NCI-H526 (cell line): ENCODE measurements at regions not wholly inside any gene's neighbourhood (a gene's known extent, or its start where the extent isn't known, plus 50 kb on each side); places are given as distances from the start of the nearest gene placed in this dataset.
"Not testable (repeated sequence)": the region's sequence is repeated elsewhere in the genome, so short reads cannot be mapped to it uniquely, and the experiment has no call there.

Experiments
- DNase-seq, 2 experiments: peaks; one replicate each; lab custom pipeline; 2025; lab: John Stamatoyannopoulos, UW

DNA sequence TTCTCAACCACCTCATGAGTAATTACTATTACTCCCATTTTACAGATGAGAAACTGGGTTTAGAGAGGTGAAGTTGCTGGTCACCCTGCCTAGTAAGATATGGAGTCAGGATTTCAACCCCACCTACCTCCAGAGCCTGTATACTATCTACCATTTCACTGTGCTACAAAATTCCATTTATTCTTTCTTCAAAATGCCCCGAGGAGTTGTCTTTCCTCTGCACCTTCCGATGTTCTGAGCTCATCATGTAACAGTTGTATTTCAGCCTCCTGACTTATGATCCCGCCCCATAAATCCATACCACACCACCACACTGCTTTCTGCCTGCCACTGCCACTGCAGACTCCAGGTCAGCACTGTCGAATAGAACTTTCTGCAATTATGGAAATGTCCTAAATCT is 71.3 kb upstream of the SLC25A36 start:
- no peak for DNase-seq

DNA sequence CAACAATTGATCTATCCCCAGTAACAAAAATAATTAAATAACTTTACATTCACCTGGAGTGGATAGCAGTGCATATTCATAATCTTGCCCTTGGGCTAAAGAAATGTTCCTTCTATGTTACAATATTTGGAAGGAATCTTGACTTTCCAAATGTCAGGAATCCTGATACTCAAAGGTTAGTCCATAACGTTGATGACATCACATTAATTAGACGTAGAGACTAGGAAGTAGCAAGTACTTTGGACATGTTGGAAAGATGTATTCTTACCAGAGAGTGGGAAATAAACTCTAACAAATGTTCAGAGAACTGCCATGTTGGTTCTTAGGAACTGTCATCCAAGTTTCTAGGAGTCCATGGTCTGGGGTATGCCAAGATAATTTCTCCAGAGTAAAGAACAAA is 70.6 kb upstream of the SLC25A36 start:
- no peak for DNase-seq

DNA sequence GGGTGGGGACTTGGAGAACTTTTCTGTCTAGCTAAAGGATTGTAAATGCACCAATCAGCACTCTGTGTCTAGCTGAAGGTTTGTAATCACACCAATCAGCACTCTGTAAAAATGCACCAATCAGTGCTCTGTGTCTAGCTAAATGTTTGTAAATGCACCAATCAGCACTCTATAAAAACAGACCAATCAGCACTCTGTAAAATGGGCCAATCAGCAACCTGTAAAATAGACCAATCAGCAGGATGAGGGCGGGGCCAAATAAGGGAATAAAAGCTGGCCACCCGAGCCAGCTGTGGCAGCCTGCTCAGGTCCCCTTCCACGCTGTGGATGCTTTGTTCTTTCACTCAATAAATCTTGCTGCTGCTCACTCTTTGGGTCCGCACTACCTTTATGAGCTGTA is 69.5 kb upstream of the SLC25A36 start:
- not testable (repeated sequence) for DNase-seq

DNA sequence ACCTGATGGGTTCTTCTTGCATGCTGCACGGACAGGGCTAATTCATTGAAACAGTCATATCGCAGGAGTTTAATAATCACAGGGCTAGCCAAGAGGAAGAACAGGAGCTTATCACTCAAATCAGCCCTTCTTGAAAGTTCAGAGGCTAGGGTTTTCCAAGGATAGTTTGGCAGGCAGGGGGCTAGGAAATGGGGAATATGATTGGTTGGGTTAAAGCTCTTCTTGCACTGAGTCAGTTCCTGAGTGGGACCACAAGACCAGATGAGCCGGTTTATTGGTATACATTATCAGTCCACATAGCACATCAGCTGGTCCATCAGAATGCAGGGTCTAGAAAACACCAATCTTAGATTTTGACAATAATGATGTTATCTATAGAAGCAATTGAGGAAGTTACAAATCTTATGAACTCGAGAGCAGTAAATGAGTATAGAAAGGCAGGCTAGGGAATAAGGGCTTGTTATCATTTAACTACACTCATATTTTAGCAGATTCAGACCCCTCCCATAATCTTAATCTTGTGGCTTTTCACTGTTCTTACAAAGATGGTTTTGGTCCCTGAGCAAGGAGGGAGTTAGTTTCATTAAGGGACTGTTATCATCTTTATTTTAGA is 58.1 kb upstream of the SLC25A36 start:
- no peak for DNase-seq

DNA sequence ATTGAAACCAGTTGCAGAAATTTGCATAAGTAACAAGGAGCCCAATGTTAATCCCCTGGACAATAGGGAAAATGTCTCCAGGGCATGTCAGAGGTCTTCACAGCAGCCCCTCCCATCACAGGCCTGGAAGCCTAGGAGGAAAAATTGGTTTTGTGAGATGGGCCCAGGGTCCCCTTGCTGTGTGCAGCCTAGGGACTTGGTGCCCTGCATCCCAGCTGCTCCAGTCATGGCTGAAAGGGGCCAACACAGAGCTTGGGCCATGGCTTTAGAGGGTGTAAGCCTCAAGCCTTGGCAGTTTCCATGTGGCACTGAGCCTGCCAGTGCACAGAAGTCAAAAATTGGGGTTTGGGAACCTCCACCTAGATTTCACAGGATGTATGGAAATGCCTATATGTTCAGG is 55.9 kb upstream of the SLC25A36 start:
- not testable (repeated sequence) for DNase-seq
